ENCODE measurements at regions not wholly inside any gene's neighbourhood (a gene's known extent, or its start where the extent isn't known, plus 50 kb on each side); places are given as distances from the start of the nearest gene placed in this dataset.
"Not testable (repeated sequence)": the region's sequence is repeated elsewhere in the genome, so short reads cannot be mapped to it uniquely, and the experiment has no call there.

DNA sequence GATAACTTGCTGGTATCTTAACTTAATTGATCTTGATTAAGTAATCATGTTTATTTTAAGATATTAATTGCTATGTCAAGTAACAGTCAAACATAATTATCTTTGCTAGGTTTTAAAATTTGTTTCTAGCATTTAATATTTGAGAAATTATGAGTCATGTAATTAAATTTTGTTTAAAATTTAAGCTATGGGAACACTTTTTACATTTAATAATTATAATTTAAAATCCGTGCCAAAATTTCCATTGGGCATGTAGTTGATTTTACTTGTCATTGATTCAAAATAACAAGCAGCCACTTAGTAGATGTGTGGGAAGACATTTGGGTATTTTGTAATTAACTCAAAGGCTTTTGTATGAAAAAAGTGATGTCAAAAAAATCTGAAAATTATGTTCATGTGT is 779.6 kb downstream of the PCDH11X start:
- TF ChIP-seq, protein P1, sequence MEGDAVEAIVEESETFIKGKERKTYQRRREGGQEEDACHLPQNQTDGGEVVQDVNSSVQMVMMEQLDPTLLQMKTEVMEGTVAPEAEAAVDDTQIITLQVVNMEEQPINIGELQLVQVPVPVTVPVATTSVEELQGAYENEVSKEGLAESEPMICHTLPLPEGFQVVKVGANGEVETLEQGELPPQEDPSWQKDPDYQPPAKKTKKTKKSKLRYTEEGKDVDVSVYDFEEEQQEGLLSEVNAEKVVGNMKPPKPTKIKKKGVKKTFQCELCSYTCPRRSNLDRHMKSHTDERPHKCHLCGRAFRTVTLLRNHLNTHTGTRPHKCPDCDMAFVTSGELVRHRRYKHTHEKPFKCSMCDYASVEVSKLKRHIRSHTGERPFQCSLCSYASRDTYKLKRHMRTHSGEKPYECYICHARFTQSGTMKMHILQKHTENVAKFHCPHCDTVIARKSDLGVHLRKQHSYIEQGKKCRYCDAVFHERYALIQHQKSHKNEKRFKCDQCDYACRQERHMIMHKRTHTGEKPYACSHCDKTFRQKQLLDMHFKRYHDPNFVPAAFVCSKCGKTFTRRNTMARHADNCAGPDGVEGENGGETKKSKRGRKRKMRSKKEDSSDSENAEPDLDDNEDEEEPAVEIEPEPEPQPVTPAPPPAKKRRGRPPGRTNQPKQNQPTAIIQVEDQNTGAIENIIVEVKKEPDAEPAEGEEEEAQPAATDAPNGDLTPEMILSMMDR (conservative IDR thresholded peaks at IDR 0.05) = not testable (repeated sequence)
- not testable (repeated sequence) for TF ChIP-seq ZFX (IDR thresholded peaks at IDR 0.05)

All from C4-2B (cell line).